WI38 (cell line): ENCODE measurements at regions not wholly inside any gene's neighbourhood (a gene's known extent, or its start where the extent isn't known, plus 50 kb on each side); places are given as distances from the start of the nearest gene placed in this dataset.

Source experiments
- H3K4me3 ChIP-seq: 2 replicates; pipeline ENCODE4 v1.5.1; 2011; ENCODE audit warnings: low read depth, mild to moderate bottlenecking, control low read depth, low read length
- CTCF ChIP-seq: IDR thresholded peaks from 2 replicates; pipeline ENCODE4 v1.5.1; 2012; ENCODE audit warnings: low read depth, mild to moderate bottlenecking, control low read depth, low read length

DNA sequence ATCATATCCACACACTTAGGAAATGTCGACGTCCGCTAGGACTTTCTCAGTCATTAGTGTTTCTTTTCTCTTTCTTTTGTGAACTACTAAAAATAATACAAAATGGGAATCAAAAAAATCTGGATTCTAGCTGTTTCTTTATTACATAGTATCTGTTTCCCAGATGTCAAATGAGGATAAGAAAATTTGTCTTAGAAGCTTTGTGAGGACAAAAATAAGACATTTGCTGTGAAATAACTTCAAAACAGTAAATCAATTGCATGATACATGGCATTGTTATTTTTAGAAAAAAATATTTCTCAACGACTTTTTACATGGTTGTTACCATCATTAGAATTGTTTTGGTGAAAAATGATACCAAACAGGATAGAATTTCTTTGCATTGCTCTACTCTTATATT lies 71.4 kb upstream of the IFNG-AS1 start:
- no peak for TF ChIP-seq CTCF
- H3K4me3 ChIP-seq: no peak overlapping the region

DNA sequence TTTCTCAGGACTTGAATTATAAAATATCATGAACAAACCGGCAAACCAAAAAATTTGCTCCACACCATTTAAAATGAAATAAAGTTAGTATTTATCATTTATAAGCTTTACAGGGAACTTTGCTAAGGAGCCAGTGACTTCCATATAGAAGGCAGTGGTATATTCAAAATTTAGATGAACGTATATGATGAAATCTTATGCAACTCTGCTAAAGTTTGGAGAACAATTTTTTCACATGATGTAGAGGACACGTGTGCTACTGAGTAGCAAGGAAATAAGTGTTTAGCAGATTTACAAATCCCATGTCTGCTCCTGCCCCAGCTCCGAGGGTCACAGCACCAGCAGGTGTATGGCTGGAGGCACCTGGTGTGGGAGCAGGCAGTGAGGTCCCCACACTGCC lies 70.8 kb upstream of the IFNG-AS1 start:
- TF ChIP-seq CTCF: no peak
- no peak overlapping the region for H3K4me3 ChIP-seq

DNA sequence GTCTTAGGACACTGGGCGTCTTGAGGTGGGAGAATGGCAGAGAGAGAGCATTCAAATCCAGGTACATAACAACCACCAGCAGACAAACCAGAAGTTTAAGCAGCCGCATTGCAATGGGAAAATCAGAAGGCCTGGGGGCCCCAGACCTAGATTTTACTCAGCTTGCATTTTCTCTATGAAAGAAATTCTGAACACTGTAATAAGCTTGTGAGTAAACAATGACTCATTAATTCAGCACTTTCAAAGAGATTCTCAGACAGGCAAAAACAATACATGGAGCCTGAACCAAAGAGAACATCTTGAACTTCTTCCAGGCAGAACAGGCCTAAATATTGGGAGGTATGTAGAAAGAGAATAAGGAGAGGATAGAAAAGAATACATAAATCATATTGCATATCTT lies 69.8 kb upstream of the IFNG-AS1 start:
- TF ChIP-seq CTCF: no peak
- no peak overlapping the region for H3K4me3 ChIP-seq

- TF ChIP-seq CTCF: no peak
These were observed 68.8 kb upstream of the IFNG-AS1 start for GRCh38 chr12:67920413-67920812.

GRCh38 chr12:67921286-67921685 lies 68.0 kb upstream of the IFNG-AS1 start:
- H3K4me3 ChIP-seq: no peak overlapping the region
- no peak for TF ChIP-seq CTCF

More at GRCh38 chr12:67920413-67920812, 68.8 kb upstream of the IFNG-AS1 start:
- H3K4me3 ChIP-seq: no peak overlapping the region

GRCh38 chr12:67922245-67922644 lies 67.0 kb upstream of the IFNG-AS1 start:
- no peak for TF ChIP-seq CTCF
- H3K4me3 ChIP-seq: no peak overlapping the region

DNA sequence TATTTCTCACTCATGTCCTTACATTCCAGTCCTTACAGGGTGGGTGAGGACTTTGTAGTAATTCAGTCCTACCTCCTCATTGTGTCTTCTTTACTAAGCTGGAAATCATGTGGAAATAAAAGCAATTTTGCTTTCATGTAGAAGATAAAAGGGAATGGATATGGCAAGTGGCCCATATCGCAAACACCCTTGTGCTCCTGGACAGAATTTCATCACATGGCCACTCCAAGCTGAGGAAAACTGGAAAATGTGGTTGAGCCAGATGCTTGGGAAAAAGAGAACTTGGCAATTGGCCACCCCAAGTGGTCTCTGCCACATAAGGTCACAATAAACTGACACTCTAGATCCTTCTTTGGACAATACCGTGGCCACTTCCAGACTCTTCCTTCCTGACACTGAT lies 64.2 kb upstream of the IFNG-AS1 start:
- no peak for TF ChIP-seq CTCF
- no peak overlapping the region for H3K4me3 ChIP-seq
